SK-N-SH treated with all-trans-retinoic acid at 6 μM for 48 hours (cell line): ENCODE measurements at regions not wholly inside any gene's neighbourhood (a gene's known extent, or its start where the extent isn't known, plus 50 kb on each side); places are given as distances from the start of the nearest gene placed in this dataset.

Experiments
- ATAC-seq: fragments of 200-7000 bp; cut with Tn5 transposase; 3 replicates; pipeline ENCODE4 v1.9.1; 2020; ENCODE audit warnings: mild to moderate bottlenecking, moderate library complexity
- ARNTL ChIP-seq: fragments of 450-650 bp; formaldehyde crosslinking; IDR thresholded peaks from 2 replicates; pipeline ENCODE4 v1.5.0; 2020; ENCODE audit warnings: low read depth, mild to moderate bottlenecking, moderate library complexity, borderline replicate concordance
- BACH2 ChIP-seq: fragments of 250-450 bp; sonication (Bioruptor Pico); IDR thresholded peaks from 2 replicates; pipeline ENCODE4 v1.9.0; 2021; ENCODE audit warnings: mild to moderate bottlenecking, borderline replicate concordance
- CREB5 ChIP-seq: fragments of 250-450 bp; sonication (Bioruptor Pico); IDR thresholded peaks from 2 replicates; pipeline ENCODE4 v1.5.1; 2020; ENCODE audit warnings: low read depth, mild to moderate bottlenecking, moderate library complexity
- CSDC2 ChIP-seq: fragments of 250-450 bp; sonication (Bioruptor Pico); IDR thresholded peaks from 2 replicates; pipeline ENCODE4 v1.5.0; 2020; ENCODE audit warnings: mild to moderate bottlenecking, moderate library complexity
- CSRNP3 ChIP-seq: fragments of 250-450 bp; sonication (Bioruptor Pico); IDR thresholded peaks from 2 replicates; pipeline ENCODE4 v1.5.1; 2021; ENCODE audit warnings: mild to moderate bottlenecking, moderate library complexity
- ESRRG ChIP-seq: fragments of 250-450 bp; sonication (Bioruptor Pico); IDR thresholded peaks from 2 replicates; pipeline ENCODE4 v1.6.1; 2021; ENCODE audit warnings: mild to moderate bottlenecking
- GLIS3 ChIP-seq: fragments of 250-450 bp; sonication (Bioruptor Pico); IDR thresholded peaks from 2 replicates; pipeline ENCODE4 v1.5.0; 2020; ENCODE audit warnings: mild to moderate bottlenecking, moderate library complexity
- ISL1 ChIP-seq: fragments of 250-450 bp; sonication (Bioruptor Pico); IDR thresholded peaks from 2 replicates; pipeline ENCODE4 v2.1.2; 2022; ENCODE audit warnings: mild to moderate bottlenecking, moderate library complexity
- OSR1 ChIP-seq: fragments of 250-450 bp; sonication (Bioruptor Pico); IDR thresholded peaks from 2 replicates; pipeline ENCODE4 v1.8.0; 2022; ENCODE audit warnings: moderate library complexity, mild to moderate bottlenecking, inconsistent platforms
- PPARA ChIP-seq: fragments of 250-450 bp; sonication (Bioruptor Pico); IDR thresholded peaks from 2 replicates; pipeline ENCODE4 v1.5.0; 2020; ENCODE audit warnings: mild to moderate bottlenecking, borderline replicate concordance
- RARB ChIP-seq: fragments of 250-450 bp; sonication (Bioruptor Pico); IDR thresholded peaks from 2 replicates; pipeline ENCODE4 v1.8.0; 2021; ENCODE audit warnings: mild to moderate bottlenecking, moderate library complexity
- SNAI2 ChIP-seq: fragments of 250-450 bp; sonication (Bioruptor Pico); IDR thresholded peaks from 2 replicates; pipeline ENCODE4 v1.5.0; 2020; ENCODE audit warnings: mild to moderate bottlenecking, moderate library complexity
- TCF4 ChIP-seq: fragments of 250-450 bp; sonication (Bioruptor Pico); IDR thresholded peaks from 2 replicates; pipeline ENCODE4 v1.8.0; 2021; ENCODE audit warnings: mild to moderate bottlenecking, moderate library complexity, borderline replicate concordance
- ZFP3 ChIP-seq: fragments of 250-450 bp; sonication (Bioruptor Pico); IDR thresholded peaks from 2 replicates; pipeline ENCODE4 v1.5.0; 2020; ENCODE audit warnings: mild to moderate bottlenecking, moderate library complexity
- ZNF565 ChIP-seq: fragments of 450-650 bp; formaldehyde crosslinking; conservative IDR thresholded peaks from 2 replicates; pipeline ENCODE4 v1.5.0; 2020; ENCODE audit warnings: low read depth, mild to moderate bottlenecking, moderate library complexity
- ZNF70 ChIP-seq: fragments of 450-650 bp; formaldehyde crosslinking; IDR thresholded peaks from 2 replicates; pipeline ENCODE4 v1.5.0; 2020; ENCODE audit warnings: mild to moderate bottlenecking, moderate library complexity
- ZNF8 ChIP-seq: fragments of 450-650 bp; formaldehyde crosslinking; IDR thresholded peaks from 2 replicates; pipeline ENCODE4 v1.5.0; 2020; ENCODE audit warnings: mild to moderate bottlenecking, moderate library complexity
- TF ChIP-seq, protein P1 (sequence below): fragments of 250-450 bp; sonication (Bioruptor Pico); IDR thresholded peaks from 2 replicates; pipeline ENCODE4 v1.8.0; 2021; ENCODE audit warnings: low read depth, mild to moderate bottlenecking, moderate library complexity, borderline replicate concordance
- TF ChIP-seq, protein P2 (sequence below): fragments of 250-450 bp; sonication (Bioruptor Pico); IDR thresholded peaks from 2 replicates; pipeline ENCODE4 v1.5.0; 2020; ENCODE audit warnings: mild to moderate bottlenecking, moderate library complexity
- TF ChIP-seq, protein P3 (sequence below): fragments of 250-450 bp; sonication (Bioruptor Pico); IDR thresholded peaks from 2 replicates; pipeline ENCODE4 v1.8.0; 2020; ENCODE audit warnings: mild to moderate bottlenecking, moderate library complexity, borderline replicate concordance

DNA sequence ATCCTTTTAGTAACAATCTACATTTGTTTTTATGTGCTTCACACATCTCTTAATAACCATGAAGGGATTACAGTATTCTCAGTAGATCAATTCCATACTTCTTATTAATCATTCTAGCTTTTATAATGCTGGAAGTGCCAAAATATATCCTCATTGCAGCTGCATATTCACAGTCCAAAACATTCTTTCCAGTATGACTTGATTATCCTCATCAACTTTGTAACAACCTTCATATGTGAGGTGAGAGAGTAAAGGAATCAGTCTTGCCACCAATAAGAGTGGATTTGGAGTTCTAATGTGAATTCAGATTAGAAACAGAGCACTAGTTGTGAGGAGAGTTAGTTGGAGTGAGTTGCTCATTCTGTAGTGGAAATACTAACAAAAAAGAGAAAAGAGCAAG, 208.0 kb upstream of the SPRY2 start (continued):
- TF ChIP-seq ZNF565 = no peak

GRCh38 chr13:80547885-80548825, 207.2 kb upstream of the SPRY2 start:
- TF ChIP-seq ESRRG (no peak), CSDC2 (CRISPR knock-in tag) (no peak), ISL1 (CRISPR knock-in tag) (no peak), ZNF8 (CRISPR knock-in tag) (no peak)

DNA sequence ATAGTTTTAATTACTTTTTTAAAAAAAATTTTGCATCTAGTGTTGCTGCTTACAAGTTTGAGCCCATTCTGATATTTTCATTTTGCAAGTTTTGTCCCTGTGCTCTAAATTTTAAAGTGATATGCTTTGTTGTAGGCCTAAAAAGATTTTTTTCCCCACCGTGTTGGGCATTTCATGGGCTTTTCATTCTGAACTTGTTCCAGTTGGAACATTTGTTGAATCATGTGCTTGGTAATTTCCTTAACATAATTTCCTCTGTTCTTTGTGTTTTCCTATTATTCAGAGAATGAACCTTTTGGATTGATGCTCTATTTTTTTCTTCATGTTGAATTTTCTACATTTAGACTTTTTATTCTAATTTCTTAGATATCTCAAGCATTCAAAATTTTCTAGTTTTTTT, 206.4 kb upstream of the SPRY2 start:
- no peak for TF ChIP-seq ZNF565
- TF ChIP-seq ZNF70 (CRISPR knock-in tag) = no peak
- no peak for TF ChIP-seq RARB (CRISPR knock-in tag)
- TF ChIP-seq BACH2 (CRISPR knock-in tag) = no peak
- no peak for TF ChIP-seq SNAI2 (CRISPR knock-in tag)
- TF ChIP-seq ZFP3 (CRISPR knock-in tag) = no peak
- TF ChIP-seq OSR1 = no peak
- TF ChIP-seq ZNF8 (CRISPR knock-in tag) = no peak
- TF ChIP-seq GLIS3 = no peak
- TF ChIP-seq ISL1 (CRISPR knock-in tag) = no peak
- TF ChIP-seq, protein P1, sequence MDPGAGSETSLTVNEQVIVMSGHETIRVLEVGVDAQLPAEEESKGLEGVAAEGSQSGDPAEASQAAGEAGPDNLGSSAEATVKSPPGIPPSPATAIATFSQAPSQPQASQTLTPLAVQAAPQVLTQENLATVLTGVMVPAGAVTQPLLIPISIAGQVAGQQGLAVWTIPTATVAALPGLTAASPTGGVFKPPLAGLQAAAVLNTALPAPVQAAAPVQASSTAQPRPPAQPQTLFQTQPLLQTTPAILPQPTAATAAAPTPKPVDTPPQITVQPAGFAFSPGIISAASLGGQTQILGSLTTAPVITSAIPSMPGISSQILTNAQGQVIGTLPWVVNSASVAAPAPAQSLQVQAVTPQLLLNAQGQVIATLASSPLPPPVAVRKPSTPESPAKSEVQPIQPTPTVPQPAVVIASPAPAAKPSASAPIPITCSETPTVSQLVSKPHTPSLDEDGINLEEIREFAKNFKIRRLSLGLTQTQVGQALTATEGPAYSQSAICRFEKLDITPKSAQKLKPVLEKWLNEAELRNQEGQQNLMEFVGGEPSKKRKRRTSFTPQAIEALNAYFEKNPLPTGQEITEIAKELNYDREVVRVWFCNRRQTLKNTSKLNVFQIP (CRISPR knock-in tag) = no peak
- no peak for TF ChIP-seq PPARA
- TF ChIP-seq CSRNP3 (CRISPR knock-in tag) = no peak
- TF ChIP-seq, protein P2, sequence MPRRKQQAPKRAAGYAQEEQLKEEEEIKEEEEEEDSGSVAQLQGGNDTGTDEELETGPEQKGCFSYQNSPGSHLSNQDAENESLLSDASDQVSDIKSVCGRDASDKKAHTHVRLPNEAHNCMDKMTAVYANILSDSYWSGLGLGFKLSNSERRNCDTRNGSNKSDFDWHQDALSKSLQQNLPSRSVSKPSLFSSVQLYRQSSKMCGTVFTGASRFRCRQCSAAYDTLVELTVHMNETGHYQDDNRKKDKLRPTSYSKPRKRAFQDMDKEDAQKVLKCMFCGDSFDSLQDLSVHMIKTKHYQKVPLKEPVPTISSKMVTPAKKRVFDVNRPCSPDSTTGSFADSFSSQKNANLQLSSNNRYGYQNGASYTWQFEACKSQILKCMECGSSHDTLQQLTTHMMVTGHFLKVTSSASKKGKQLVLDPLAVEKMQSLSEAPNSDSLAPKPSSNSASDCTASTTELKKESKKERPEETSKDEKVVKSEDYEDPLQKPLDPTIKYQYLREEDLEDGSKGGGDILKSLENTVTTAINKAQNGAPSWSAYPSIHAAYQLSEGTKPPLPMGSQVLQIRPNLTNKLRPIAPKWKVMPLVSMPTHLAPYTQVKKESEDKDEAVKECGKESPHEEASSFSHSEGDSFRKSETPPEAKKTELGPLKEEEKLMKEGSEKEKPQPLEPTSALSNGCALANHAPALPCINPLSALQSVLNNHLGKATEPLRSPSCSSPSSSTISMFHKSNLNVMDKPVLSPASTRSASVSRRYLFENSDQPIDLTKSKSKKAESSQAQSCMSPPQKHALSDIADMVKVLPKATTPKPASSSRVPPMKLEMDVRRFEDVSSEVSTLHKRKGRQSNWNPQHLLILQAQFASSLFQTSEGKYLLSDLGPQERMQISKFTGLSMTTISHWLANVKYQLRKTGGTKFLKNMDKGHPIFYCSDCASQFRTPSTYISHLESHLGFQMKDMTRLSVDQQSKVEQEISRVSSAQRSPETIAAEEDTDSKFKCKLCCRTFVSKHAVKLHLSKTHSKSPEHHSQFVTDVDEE (CRISPR knock-in tag) = no peak
- TF ChIP-seq, protein P3, sequence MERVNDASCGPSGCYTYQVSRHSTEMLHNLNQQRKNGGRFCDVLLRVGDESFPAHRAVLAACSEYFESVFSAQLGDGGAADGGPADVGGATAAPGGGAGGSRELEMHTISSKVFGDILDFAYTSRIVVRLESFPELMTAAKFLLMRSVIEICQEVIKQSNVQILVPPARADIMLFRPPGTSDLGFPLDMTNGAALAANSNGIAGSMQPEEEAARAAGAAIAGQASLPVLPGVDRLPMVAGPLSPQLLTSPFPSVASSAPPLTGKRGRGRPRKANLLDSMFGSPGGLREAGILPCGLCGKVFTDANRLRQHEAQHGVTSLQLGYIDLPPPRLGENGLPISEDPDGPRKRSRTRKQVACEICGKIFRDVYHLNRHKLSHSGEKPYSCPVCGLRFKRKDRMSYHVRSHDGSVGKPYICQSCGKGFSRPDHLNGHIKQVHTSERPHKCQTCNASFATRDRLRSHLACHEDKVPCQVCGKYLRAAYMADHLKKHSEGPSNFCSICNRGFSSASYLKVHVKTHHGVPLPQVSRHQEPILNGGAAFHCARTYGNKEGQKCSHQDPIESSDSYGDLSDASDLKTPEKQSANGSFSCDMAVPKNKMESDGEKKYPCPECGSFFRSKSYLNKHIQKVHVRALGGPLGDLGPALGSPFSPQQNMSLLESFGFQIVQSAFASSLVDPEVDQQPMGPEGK = no peak
- TF ChIP-seq ESRRG = no peak
- no peak for TF ChIP-seq TCF4 (CRISPR knock-in tag)
- no peak for TF ChIP-seq CSDC2 (CRISPR knock-in tag)
- TF ChIP-seq ARNTL (CRISPR knock-in tag) = no peak
- TF ChIP-seq CREB5 (CRISPR knock-in tag) = no peak
- no peak for ATAC-seq

More at GRCh38 chr13:80547885-80548825, 207.2 kb upstream of the SPRY2 start:
- ATAC-seq = no peak
